ENCODE measurements at regions not wholly inside any gene's neighbourhood (a gene's known extent, or its start where the extent isn't known, plus 50 kb on each side); places are given as distances from the start of the nearest gene placed in this dataset.

GRCh38 chr12:107478881-107479280 is 206.7 kb upstream of the PWP1 start:
- 87% methylated on average over 1 of the region's 1 CpG for WGBS
- no peak overlapping the region for H3K4me3 ChIP-seq (ENCODE audit: low read length)
- H3K27me3 ChIP-seq (ENCODE audit: control insufficient read depth, insufficient read depth), result no peaks in the 10 kb centered on the region
- DNase-seq, result no peak
- ATAC-seq, result no peak
- H3K9me3 ChIP-seq (ENCODE audit: control insufficient read depth, low read length), result no peaks in the 10 kb centered on the region
- intact Hi-C loops (cut with DNase I), result no loop called here
- H3K27ac ChIP-seq (ENCODE audit: low read length), result no peak overlapping the region
- no peaks in the 10 kb centered on the region for H3K4me1 ChIP-seq (ENCODE audit: control insufficient read depth, insufficient read depth, low read length)

DNA sequence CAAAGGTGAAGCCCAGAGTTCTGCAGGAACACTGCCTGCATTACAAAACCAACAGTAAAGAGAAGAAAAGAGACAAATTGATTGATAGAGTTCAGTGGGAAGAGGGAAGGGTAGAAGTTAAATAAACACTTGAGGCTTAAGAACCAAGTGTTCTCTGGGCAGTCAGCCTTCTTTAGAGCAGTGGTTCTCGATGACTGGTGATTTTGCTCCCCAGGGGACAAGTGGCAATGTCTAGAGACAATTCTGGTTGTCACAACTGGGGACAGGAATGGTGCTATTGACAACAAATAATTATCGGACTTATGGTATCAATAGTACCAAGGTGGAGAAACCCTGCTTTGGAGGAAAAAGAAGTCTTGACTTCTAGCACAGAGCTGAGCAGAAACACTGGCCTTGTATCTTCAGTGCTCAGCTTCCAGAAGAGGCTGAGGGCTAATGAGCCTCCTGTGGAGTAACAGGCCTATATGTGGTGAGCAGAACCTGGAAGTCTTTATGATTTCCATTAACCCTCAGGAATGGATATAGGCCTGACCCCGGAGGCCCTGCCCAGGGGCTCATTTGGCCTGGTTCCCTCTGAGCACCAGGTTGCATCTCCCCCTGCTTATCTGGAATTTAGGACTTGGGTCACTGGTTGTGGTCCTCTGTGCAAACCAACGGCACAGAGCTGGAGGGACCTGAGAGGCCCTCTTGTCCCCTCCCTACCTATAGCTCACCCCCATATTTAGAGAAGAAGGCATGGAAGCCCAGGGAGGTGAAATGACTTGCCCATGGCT is 204.6 kb upstream of the PWP1 start:
- 70% methylated on average over 4 of the region's 4 CpGs for WGBS
- no peak overlapping the region for H3K27ac ChIP-seq (ENCODE audit: low read length)
- H3K27me3 ChIP-seq (ENCODE audit: control insufficient read depth, insufficient read depth), result no peaks in the 10 kb centered on the region
- no peak for DNase-seq
- H3K4me3 ChIP-seq (ENCODE audit: low read length), result no peak overlapping the region
- H3K4me1 ChIP-seq (ENCODE audit: control insufficient read depth, insufficient read depth, low read length), result no peaks in the 10 kb centered on the region
- no peaks in the 10 kb centered on the region for H3K9me3 ChIP-seq (ENCODE audit: control insufficient read depth, low read length)
- no peak for ATAC-seq
- intact Hi-C loops (cut with DNase I), result no loop called here

GRCh38 chr12:107484230-107484629 is 201.4 kb upstream of the PWP1 start:
- Histone ChIP-seq H3K27ac (ENCODE audit: low read length) (no peak overlapping the region), H3K4me3 (ENCODE audit: low read length) (no peak overlapping the region), H3K4me1 (ENCODE audit: control insufficient read depth, insufficient read depth, low read length) (no peaks in the 10 kb centered on the region), H3K9me3 (ENCODE audit: control insufficient read depth, low read length) (no peaks in the 10 kb centered on the region), H3K27me3 (ENCODE audit: control insufficient read depth, insufficient read depth) (no peaks in the 10 kb centered on the region)
- no peak for DNase-seq
- intact Hi-C loops (cut with DNase I), result no loop called here
- no peak for ATAC-seq
- 83% methylated on average over 3 of the region's 3 CpGs for WGBS

- DNase-seq, result no peak
- 82% methylated on average over 1 of the region's 1 CpG for WGBS
- H3K27ac ChIP-seq (ENCODE audit: low read length), result no peak overlapping the region
Measured at GRCh38 chr12:107484941-107485340, 200.7 kb upstream of the PWP1 start.

DNA sequence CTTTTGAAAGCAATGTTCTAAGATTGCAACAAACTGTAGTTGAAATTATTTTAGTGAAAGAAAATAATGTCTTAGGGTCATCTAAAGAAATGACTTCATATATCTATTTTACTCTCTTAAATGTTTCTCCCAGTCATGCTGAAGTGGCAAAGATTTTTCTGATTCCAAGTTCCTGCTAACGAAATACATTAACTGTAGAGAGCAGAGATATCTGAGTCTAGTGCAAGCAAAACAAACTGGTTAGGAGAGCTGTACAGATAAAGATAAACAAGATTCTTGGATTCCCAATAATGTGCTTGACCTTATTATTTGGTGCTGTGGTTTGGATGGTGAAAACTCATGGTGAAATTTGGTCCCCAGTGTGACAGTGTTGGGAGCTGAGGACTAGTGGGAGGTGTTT is 199.9 kb upstream of the PWP1 start:
- WGBS, result 41% methylated on average over 1 of the region's 1 CpG
- no peak for DNase-seq
- intact Hi-C loops (cut with DNase I), result no loop called here

More at GRCh38 chr12:107484941-107485340, 200.7 kb upstream of the PWP1 start:
- no peaks in the 10 kb centered on the region for H3K4me1 ChIP-seq (ENCODE audit: control insufficient read depth, insufficient read depth, low read length)
- H3K9me3 ChIP-seq (ENCODE audit: control insufficient read depth, low read length), result no peaks in the 10 kb centered on the region
- H3K4me3 ChIP-seq (ENCODE audit: low read length), result no peak overlapping the region
- no peaks in the 10 kb centered on the region for H3K27me3 ChIP-seq (ENCODE audit: control insufficient read depth, insufficient read depth)
- intact Hi-C loops (cut with DNase I), result no loop called here
- no peak for ATAC-seq

DNA sequence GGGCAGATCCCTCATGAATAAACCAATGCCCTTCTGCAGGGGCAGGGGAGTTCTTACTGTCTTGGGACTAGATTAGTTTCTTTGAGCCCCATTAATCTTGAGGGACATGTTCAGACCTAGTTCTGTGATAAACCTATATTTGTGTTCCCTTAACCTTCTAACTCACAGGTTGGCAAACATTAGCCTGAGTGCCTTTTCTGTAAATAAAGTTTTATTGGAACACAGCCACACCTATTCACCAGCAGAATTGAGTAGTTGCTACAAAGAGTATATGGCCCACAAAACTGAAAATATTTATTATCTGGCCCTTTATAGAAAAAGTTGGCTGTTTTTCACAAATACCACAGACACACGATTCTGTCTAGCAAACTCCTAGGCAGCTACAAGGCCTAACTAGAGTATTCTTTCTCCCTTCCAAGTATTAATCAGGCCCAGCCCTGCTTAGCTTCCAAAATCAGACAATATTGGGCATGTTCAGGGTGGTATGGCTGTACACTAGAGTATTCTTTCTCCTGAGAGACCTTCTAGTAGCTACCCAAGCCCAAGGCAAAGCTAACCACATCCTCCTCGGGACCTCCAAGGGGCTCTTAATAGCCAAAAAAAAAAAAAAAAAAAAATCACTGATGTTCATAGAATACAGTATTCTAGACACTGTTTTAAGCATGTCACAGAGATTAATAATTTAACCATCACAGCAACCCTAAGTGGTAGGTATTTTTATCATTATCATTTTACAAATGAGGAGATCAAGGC is 199.3 kb upstream of the PWP1 start:
- 78% methylated on average over 2 of the region's 2 CpGs for WGBS
- intact Hi-C loops (cut with DNase I), result no loop called here
- Histone ChIP-seq H3K27me3 (ENCODE audit: control insufficient read depth, insufficient read depth) (no peaks in the 10 kb centered on the region), H3K4me3 (ENCODE audit: low read length) (no peak overlapping the region), H3K4me1 (ENCODE audit: control insufficient read depth, insufficient read depth, low read length) (no peaks in the 10 kb centered on the region), H3K9me3 (ENCODE audit: control insufficient read depth, low read length) (no peaks in the 10 kb centered on the region), H3K27ac (ENCODE audit: low read length) (no peak overlapping the region)
- DNase-seq (no peak), ATAC-seq (no peak)

More for the DNA sequence above, 199.9 kb upstream of the PWP1 start:
- H3K9me3 ChIP-seq (ENCODE audit: control insufficient read depth, low read length), result no peaks in the 10 kb centered on the region
- ATAC-seq, result no peak
- no peak overlapping the region for H3K27ac ChIP-seq (ENCODE audit: low read length)
- H3K4me3 ChIP-seq (ENCODE audit: low read length), result no peak overlapping the region
- no peaks in the 10 kb centered on the region for H3K27me3 ChIP-seq (ENCODE audit: control insufficient read depth, insufficient read depth)
- no peaks in the 10 kb centered on the region for H3K4me1 ChIP-seq (ENCODE audit: control insufficient read depth, insufficient read depth, low read length)

DNA sequence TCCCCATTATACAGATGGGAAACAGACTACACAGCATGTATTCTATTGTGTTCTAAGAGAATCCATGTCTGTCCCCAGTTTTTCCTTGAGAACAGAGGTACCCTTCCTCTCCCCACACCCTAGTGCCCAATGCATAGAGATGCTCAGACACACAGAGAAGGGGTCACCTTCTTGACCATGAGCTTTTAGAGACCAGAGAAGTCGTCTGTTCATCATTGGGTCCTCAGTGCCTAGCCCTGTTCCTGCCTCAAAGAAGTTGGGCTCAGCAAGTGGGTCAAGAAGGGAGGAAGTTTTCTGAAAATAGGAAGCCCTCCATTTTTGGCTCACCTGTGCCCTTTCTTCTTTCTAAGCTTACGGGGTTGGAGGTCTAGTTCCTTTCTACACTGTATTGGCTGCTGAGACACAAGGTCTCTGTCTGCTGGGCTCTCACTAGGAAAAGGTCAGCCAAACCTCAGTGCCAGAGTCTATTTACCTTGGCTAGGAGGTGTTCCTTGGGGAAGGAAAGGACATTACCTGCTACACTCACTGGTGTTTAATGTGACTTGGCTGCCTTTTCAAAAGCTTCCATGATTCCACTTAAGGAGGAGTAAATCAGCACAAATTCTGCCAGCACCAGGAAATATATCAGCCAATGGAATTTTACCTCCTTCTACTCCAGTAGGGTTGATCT is 198.5 kb upstream of the PWP1 start:
- no peak for DNase-seq
- 78% methylated on average over 2 of the region's 2 CpGs for WGBS
- intact Hi-C loops (cut with DNase I), result no loop called here

DNA sequence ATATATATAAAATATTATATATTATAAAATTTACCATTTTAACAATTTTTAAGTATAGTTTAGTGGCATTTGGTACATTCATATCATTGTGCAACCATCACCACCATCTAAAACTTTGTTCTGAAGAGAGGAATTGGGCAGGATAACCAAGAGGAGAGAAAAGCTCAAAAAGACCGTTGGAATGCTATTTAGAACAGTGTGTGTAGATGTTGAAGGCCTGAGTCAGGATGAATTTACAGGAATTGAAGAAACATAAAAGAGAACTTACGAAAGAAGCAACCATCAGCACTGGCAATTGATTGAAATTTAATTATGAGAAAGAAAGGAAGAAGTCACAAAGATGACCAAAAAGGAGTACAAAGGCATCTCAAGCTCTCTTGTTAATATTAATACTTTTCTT is 196.9 kb upstream of the PWP1 start:
- no peaks in the 10 kb centered on the region for H3K9me3 ChIP-seq (ENCODE audit: control insufficient read depth, low read length)

More for the DNA sequence above, 198.5 kb upstream of the PWP1 start:
- H3K4me3 ChIP-seq (ENCODE audit: low read length), result no peak overlapping the region
- no peaks in the 10 kb centered on the region for H3K9me3 ChIP-seq (ENCODE audit: control insufficient read depth, low read length)
- no peaks in the 10 kb centered on the region for H3K4me1 ChIP-seq (ENCODE audit: control insufficient read depth, insufficient read depth, low read length)
- H3K27ac ChIP-seq (ENCODE audit: low read length), result no peak overlapping the region
- no peaks in the 10 kb centered on the region for H3K27me3 ChIP-seq (ENCODE audit: control insufficient read depth, insufficient read depth)
- ATAC-seq, result no peak

DNA sequence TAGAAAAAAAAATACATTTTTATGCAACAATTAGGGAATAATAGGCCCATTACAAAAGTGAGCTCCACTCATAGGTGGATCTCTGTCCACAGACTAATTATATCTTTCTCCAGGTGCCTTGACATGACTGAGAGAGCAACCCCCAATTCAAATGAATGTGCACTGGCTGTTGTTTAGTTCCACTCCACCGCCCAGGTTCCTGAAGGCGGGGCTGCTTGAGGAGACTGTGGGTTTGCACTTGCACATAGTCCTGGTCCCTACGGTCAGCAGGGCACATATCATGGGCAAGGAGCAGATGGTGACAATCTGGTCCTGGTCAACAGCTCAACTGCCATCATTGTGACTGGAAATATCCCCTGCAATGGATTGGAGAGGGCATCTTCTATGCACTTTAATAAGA is 195.6 kb upstream of the PWP1 start:
- Histone ChIP-seq H3K4me3 (ENCODE audit: low read length) (no peak overlapping the region), H3K27me3 (ENCODE audit: control insufficient read depth, insufficient read depth) (no peaks in the 10 kb centered on the region), H3K4me1 (ENCODE audit: control insufficient read depth, insufficient read depth, low read length) (no peaks in the 10 kb centered on the region), H3K9me3 (ENCODE audit: control insufficient read depth, low read length) (no peaks in the 10 kb centered on the region), H3K27ac (ENCODE audit: low read length) (no peak overlapping the region)
- 91% methylated on average over 3 of the region's 3 CpGs for WGBS
- intact Hi-C loops (cut with DNase I), result no loop called here
- no peak for ATAC-seq
- DNase-seq, result no peak

More for the DNA sequence above, 196.9 kb upstream of the PWP1 start:
- no peak for ATAC-seq
- H3K27ac ChIP-seq (ENCODE audit: low read length), result no peak overlapping the region
- no peak overlapping the region for H3K4me3 ChIP-seq (ENCODE audit: low read length)
- no peaks in the 10 kb centered on the region for H3K4me1 ChIP-seq (ENCODE audit: control insufficient read depth, insufficient read depth, low read length)
- intact Hi-C loops (cut with DNase I), result no loop called here
- H3K27me3 ChIP-seq (ENCODE audit: control insufficient read depth, insufficient read depth), result no peaks in the 10 kb centered on the region
- DNase-seq, result no peak
- WGBS, result 77% methylated on average over 2 of the region's 2 CpGs

- WGBS, result 45% methylated on average over 9 of the region's 9 CpGs
- ATAC-seq (no peak), DNase-seq (no peak)
- H3K27me3 ChIP-seq (ENCODE audit: control insufficient read depth, insufficient read depth), result no peaks in the 10 kb centered on the region
- intact Hi-C loops (cut with DNase I), result no loop called here
- no peak overlapping the region for H3K27ac ChIP-seq (ENCODE audit: low read length)
- no peak overlapping the region for H3K4me3 ChIP-seq (ENCODE audit: low read length)
- no peaks in the 10 kb centered on the region for H3K4me1 ChIP-seq (ENCODE audit: control insufficient read depth, insufficient read depth, low read length)
- no peaks in the 10 kb centered on the region for H3K9me3 ChIP-seq (ENCODE audit: control insufficient read depth, low read length)
Measured at GRCh38 chr12:107491856-107492255, 193.7 kb upstream of the PWP1 start.
